Neural cell (in vitro differentiated cells): ENCODE measurements at regions not wholly inside any gene's neighbourhood (a gene's known extent, or its start where the extent isn't known, plus 50 kb on each side); places are given as distances from the start of the nearest gene placed in this dataset.

Experiments used
- EP300 ChIP-seq: fragments of 450-650 bp; conservative IDR thresholded peaks from 2 replicates; pipeline ENCODE4 v1.6.1; 2014; ENCODE audit warnings: antibody characterized with exemption, mild to moderate bottlenecking, moderate library complexity; ENCODE audit not compliant: poor library complexity, severe bottlenecking
- EZH2 ChIP-seq: fragments of 200-600, 300-800 bp; shearing (Covaris generic), sonication (generic); IDR thresholded peaks from 2 replicates; pipeline ENCODE4 v1.6.1; 2014; ENCODE audit warnings: antibody characterized with exemption, low read length, borderline replicate concordance, mild to moderate bottlenecking; ENCODE audit not compliant: insufficient read depth, poor library complexity, severe bottlenecking
- POLR2AphosphoS5 ChIP-seq: IDR thresholded peaks from 2 replicates; pipeline ENCODE4 v1.6.1; 2012
- TAF1 ChIP-seq: IDR thresholded peaks from 2 replicates; pipeline ENCODE4 v1.6.1; 2012; ENCODE audit warnings: low read depth
- TF ChIP-seq, protein P1 (sequence below): fragments of 450-650 bp; IDR thresholded peaks from 2 replicates; pipeline ENCODE4 v1.5.1; 2014; ENCODE audit warnings: antibody characterized with exemption, mild to moderate bottlenecking, moderate library complexity; ENCODE audit not compliant: poor library complexity, severe bottlenecking

DNA sequence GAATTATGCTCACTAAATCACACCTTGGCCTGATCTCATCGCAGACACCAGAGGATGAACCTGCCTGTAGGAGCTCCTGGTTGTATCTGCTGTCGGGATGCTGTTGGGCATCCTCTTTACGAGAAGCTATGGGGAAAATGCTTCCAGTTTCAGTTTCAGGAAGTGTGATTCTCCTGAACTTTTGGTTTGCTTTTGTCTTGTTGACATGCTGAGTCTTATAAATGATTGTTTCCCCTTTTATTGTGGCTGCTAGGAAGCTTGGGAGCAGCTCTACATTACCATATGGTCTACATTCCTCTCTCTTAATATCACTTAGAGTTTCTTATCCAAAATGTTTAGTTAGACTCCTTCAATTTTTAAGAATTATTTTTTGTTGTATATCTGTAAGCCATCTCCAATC is 227.5 kb downstream of the MTX2 start:
- TF ChIP-seq, protein P1, sequence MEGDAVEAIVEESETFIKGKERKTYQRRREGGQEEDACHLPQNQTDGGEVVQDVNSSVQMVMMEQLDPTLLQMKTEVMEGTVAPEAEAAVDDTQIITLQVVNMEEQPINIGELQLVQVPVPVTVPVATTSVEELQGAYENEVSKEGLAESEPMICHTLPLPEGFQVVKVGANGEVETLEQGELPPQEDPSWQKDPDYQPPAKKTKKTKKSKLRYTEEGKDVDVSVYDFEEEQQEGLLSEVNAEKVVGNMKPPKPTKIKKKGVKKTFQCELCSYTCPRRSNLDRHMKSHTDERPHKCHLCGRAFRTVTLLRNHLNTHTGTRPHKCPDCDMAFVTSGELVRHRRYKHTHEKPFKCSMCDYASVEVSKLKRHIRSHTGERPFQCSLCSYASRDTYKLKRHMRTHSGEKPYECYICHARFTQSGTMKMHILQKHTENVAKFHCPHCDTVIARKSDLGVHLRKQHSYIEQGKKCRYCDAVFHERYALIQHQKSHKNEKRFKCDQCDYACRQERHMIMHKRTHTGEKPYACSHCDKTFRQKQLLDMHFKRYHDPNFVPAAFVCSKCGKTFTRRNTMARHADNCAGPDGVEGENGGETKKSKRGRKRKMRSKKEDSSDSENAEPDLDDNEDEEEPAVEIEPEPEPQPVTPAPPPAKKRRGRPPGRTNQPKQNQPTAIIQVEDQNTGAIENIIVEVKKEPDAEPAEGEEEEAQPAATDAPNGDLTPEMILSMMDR, result no peak
- no peak for TF ChIP-seq EP300
- no peak for TF ChIP-seq POLR2AphosphoS5
- TF ChIP-seq EZH2, result no peak
- no peak for TF ChIP-seq TAF1
